Neural progenitor cell (in vitro differentiated cells): ENCODE measurements at regions not wholly inside any gene's neighbourhood (a gene's known extent, or its start where the extent isn't known, plus 50 kb on each side); places are given as distances from the start of the nearest gene placed in this dataset.

Source experiments
- DNase-seq: peaks from one replicate; pipeline ENCODE4 v3.0.0-alpha.2; 2016; ENCODE audit warnings: low spot score
- H2AFZ ChIP-seq: fragments of 200-600 bp; sonication (generic); replicated peaks from 2 replicates; pipeline ENCODE4 v1.6.1; 2016; ENCODE audit warnings: antibody characterized with exemption
- H3F3A ChIP-seq: fragments of 200-600 bp; sonication (generic); 2 replicates; pipeline ENCODE4 v1.6.1; 2016; ENCODE audit warnings: antibody characterized with exemption, low read depth
- H3K27ac ChIP-seq: fragments of 200-600 bp; sonication (generic); 2 replicates; pipeline ENCODE4 v1.5.1; 2016; ENCODE audit warnings: mild to moderate bottlenecking
- H3K27me3 ChIP-seq: fragments of 200-600 bp; sonication (generic); 2 replicates; pipeline ENCODE4 v1.6.1; 2016; ENCODE audit warnings: mild to moderate bottlenecking, moderate library complexity
- H3K36me3 ChIP-seq: fragments of 200-600 bp; sonication (generic); 2 replicates; pipeline ENCODE4 v1.5.1; 2016
- H3K4me1 ChIP-seq: fragments of 200-600 bp; sonication (generic); 2 replicates; pipeline ENCODE4 v1.6.1; 2016; ENCODE audit warnings: mixed run types
- H3K4me2 ChIP-seq: fragments of 200-600 bp; sonication (generic); 2 replicates; pipeline ENCODE4 v1.6.1; 2016
- H3K4me3 ChIP-seq: fragments of 200-600 bp; sonication (generic); 2 replicates; pipeline ENCODE4 v1.5.1; 2016
- H3K79me2 ChIP-seq: fragments of 200-600 bp; sonication (generic); 2 replicates; pipeline ENCODE4 v1.6.1; 2016; ENCODE audit warnings: low read depth
- H3K9ac ChIP-seq: fragments of 200-600 bp; sonication (generic); 2 replicates; pipeline ENCODE4 v1.6.1; 2016
- H3K9me3 ChIP-seq: fragments of 200-600 bp; sonication (generic); 2 replicates; pipeline ENCODE4 v1.5.1; 2016; ENCODE audit warnings: low read depth
- H4K20me1 ChIP-seq: fragments of 200-600 bp; sonication (generic); 2 replicates; pipeline ENCODE4 v1.6.1; 2016; ENCODE audit warnings: low read depth
- H3K27ac Mint-ChIP-seq: 3 replicates; pipeline ENCODE4 v1.8.0; 2021; ENCODE audit warnings: mixed read lengths
- H3K27me3 Mint-ChIP-seq: 2 replicates; pipeline ENCODE4 v1.8.0; 2022; ENCODE audit warnings: low read depth, mild to moderate bottlenecking, inconsistent platforms, moderate library complexity, mixed read lengths; ENCODE audit not compliant: insufficient read depth
- H3K36me3 Mint-ChIP-seq: 3 replicates; pipeline ENCODE4 v1.8.0; 2021; ENCODE audit warnings: mixed read lengths
- H3K4me1 Mint-ChIP-seq: 3 replicates; pipeline ENCODE4 v1.8.0; 2021; ENCODE audit warnings: mixed read lengths
- H3K4me3 Mint-ChIP-seq: 3 replicates; pipeline ENCODE4 v1.8.0; 2021; ENCODE audit warnings: mild to moderate bottlenecking, moderate library complexity, mixed read lengths
- H3K9me3 Mint-ChIP-seq: 3 replicates; pipeline ENCODE4 v1.8.0; 2020; ENCODE audit warnings: mixed read lengths
- CTCF ChIP-seq: fragments of 200-600 bp; sonication (generic); IDR thresholded peaks from 2 replicates; pipeline ENCODE4 v1.5.1; 2017; ENCODE audit warnings: antibody characterized with exemption, mild to moderate bottlenecking
- EZH2 ChIP-seq: fragments of 200-600 bp; sonication (generic); IDR thresholded peaks from 2 replicates; pipeline ENCODE4 v1.6.1; 2017; ENCODE audit warnings: antibody characterized with exemption, mild to moderate bottlenecking, moderate library complexity
- EZH2phosphoT487 ChIP-seq: fragments of 200-600 bp; sonication (generic); IDR thresholded peaks from 2 replicates; pipeline ENCODE4 v1.6.1; 2017; ENCODE audit warnings: antibody characterized with exemption

GRCh38 chr11:28981381-28981780 is 873.2 kb downstream of the METTL15 start:
- no peak for DNase-seq
- Histone ChIP-seq H2AFZ (no peak overlapping the region), H3K9me3 (no peaks in the 10 kb centered on the region), H3F3A (no peaks in the 10 kb centered on the region), H3K27me3 (no peaks in the 10 kb centered on the region), H3K27ac (no peak overlapping the region), H3K36me3 (no peaks in the 10 kb centered on the region), H3K9ac (no peak overlapping the region), H3K79me2 (no peaks in the 10 kb centered on the region), H3K4me3 (no peak overlapping the region), H3K4me2 (no peak overlapping the region), H4K20me1 (no peaks in the 10 kb centered on the region), H3K4me1 (peaks cover 9% of the 10 kb centered on the region)
- no peak overlapping the region for H3K4me3 Mint-ChIP-seq
- no peak overlapping the region for H3K27ac Mint-ChIP-seq
- TF ChIP-seq CTCF = no peak
- no peak for TF ChIP-seq EZH2
- TF ChIP-seq EZH2phosphoT487 = no peak
- H3K4me1 Mint-ChIP-seq = no peaks in the 10 kb centered on the region
- no peaks in the 10 kb centered on the region for H3K27me3 Mint-ChIP-seq
- no peaks in the 10 kb centered on the region for H3K9me3 Mint-ChIP-seq
- no peaks in the 10 kb centered on the region for H3K36me3 Mint-ChIP-seq

GRCh38 chr11:28976801-28977145 is 868.6 kb downstream of the METTL15 start:
- no peak overlapping the region for H3K9ac ChIP-seq
- H3K27ac ChIP-seq = no peak overlapping the region
- H3K79me2 ChIP-seq = no peaks in the 10 kb centered on the region
- no peaks in the 10 kb centered on the region for H3K36me3 Mint-ChIP-seq
- H3K4me1 Mint-ChIP-seq = no peaks in the 10 kb centered on the region
- H3K4me3 Mint-ChIP-seq = no peak overlapping the region
- H3K4me2 ChIP-seq = no peak overlapping the region
- no peak for TF ChIP-seq CTCF
- no peak for TF ChIP-seq EZH2phosphoT487
- no peak for TF ChIP-seq EZH2
- peaks cover 9% of the 10 kb centered on the region for H3K4me1 ChIP-seq
- H3K9me3 ChIP-seq = no peaks in the 10 kb centered on the region
- peak overlapping the region; percentile 28 for H2AFZ ChIP-seq
- no peaks in the 10 kb centered on the region for H3K27me3 ChIP-seq
- H3K4me3 ChIP-seq = no peak overlapping the region
- H3F3A ChIP-seq = no peaks in the 10 kb centered on the region
- H3K36me3 ChIP-seq = no peaks in the 10 kb centered on the region
- DNase-seq = no peak
- no peaks in the 10 kb centered on the region for H3K27me3 Mint-ChIP-seq
- no peak overlapping the region for H3K27ac Mint-ChIP-seq
- H3K9me3 Mint-ChIP-seq = no peaks in the 10 kb centered on the region
- H4K20me1 ChIP-seq = no peaks in the 10 kb centered on the region

- H3K27ac ChIP-seq = no peak overlapping the region
- H3K36me3 ChIP-seq = no peaks in the 10 kb centered on the region
- no peak for TF ChIP-seq EZH2
- TF ChIP-seq EZH2phosphoT487 = no peak
- TF ChIP-seq CTCF = no peak
- no peaks in the 10 kb centered on the region for H3K9me3 ChIP-seq
- H4K20me1 ChIP-seq = no peaks in the 10 kb centered on the region
- H2AFZ ChIP-seq = peak overlapping the region; percentile 28
- H3K4me3 ChIP-seq = no peak overlapping the region
- peaks cover 3% of the 10 kb centered on the region for H3K4me1 ChIP-seq
- Mint-ChIP-seq H3K36me3 (no peaks in the 10 kb centered on the region), H3K27me3 (no peaks in the 10 kb centered on the region), H3K4me1 (no peaks in the 10 kb centered on the region), H3K27ac (no peak overlapping the region), H3K4me3 (no peak overlapping the region), H3K9me3 (no peaks in the 10 kb centered on the region)
- no peak for DNase-seq
- no peak overlapping the region for H3K4me2 ChIP-seq
- no peaks in the 10 kb centered on the region for H3K79me2 ChIP-seq
- no peaks in the 10 kb centered on the region for H3F3A ChIP-seq
- H3K9ac ChIP-seq = no peak overlapping the region
- no peaks in the 10 kb centered on the region for H3K27me3 ChIP-seq
Observed at GRCh38 chr11:28976012-28976800, 868.0 kb downstream of the METTL15 start.
